ENCODE measurements at regions not wholly inside any gene's neighbourhood (a gene's known extent, or its start where the extent isn't known, plus 50 kb on each side); places are given as distances from the start of the nearest gene placed in this dataset.

- TF ChIP-seq CTCF (IDR thresholded peaks at IDR 0.05 in 4 of 5, conservative IDR thresholded peaks at IDR 0.05 in 1 of 5) (no peak), POLR2A (IDR thresholded peaks at IDR 0.05) (no peak)
Measured at GRCh38 chr3:132972333-132972732, 65.9 kb upstream of the TMEM108 start.
